ENCODE measurements at regions not wholly inside any gene's neighbourhood (a gene's known extent, or its start where the extent isn't known, plus 50 kb on each side); places are given as distances from the start of the nearest gene placed in this dataset.
"Not testable (repeated sequence)": the region's sequence is repeated elsewhere in the genome, so short reads cannot be mapped to it uniquely, and the experiment has no call there.

- H4K20me1 ChIP-seq (ENCODE audit: insufficient read depth): no peaks in the 10 kb centered on the region
- ATAC-seq (no peak), DNase-seq (ENCODE audit: low read depth, low spot score) (no peak)
- H3K4me1 ChIP-seq (ENCODE audit: control insufficient read depth in 1 of 2, insufficient read depth in 2 of 2, low read length in 2 of 2): no peaks in the 10 kb centered on the region
- no peak overlapping the region for H3K4me2 ChIP-seq (ENCODE audit: low read length)
- TF ChIP-seq TCF7L2 (IDR thresholded peaks at IDR 0.05; ENCODE audit: borderline replicate concordance, extremely low read depth, insufficient read depth, insufficient read length) (no peak), CBX3 (IDR thresholded peaks at IDR 0.05; ENCODE audit: low read depth) (no peak), POLR2A (IDR thresholded peaks at IDR 0.05; ENCODE audit: borderline replicate concordance, extremely low read depth, insufficient read depth, insufficient read length) (no peak), ZFX (IDR thresholded peaks at IDR 0.05) (no peak), ELF1 (IDR thresholded peaks at IDR 0.05; ENCODE audit: borderline replicate concordance, low read depth) (no peak), ZNF274 (IDR thresholded peaks at IDR 0.05; ENCODE audit: low read depth, low read length) (no peak), ATF3 (IDR thresholded peaks at IDR 0.05) (no peak), JUND (IDR thresholded peaks at IDR 0.05) (no peak), CEBPB (IDR thresholded peaks at IDR 0.05; ENCODE audit: low read depth) (no peak), YY1 (IDR thresholded peaks at IDR 0.05; ENCODE audit: extremely low read depth, insufficient replicate concordance, low read depth, low read length) (no peak), SP1 (IDR thresholded peaks at IDR 0.05; ENCODE audit: low read depth) (no peak), SIN3A (IDR thresholded peaks at IDR 0.05; ENCODE audit: low read depth) (no peak), RAD21 (IDR thresholded peaks at IDR 0.05; ENCODE audit: low read depth) (no peak), EZH2 (IDR thresholded peaks at IDR 0.05) (no peak)
- no peak overlapping the region for H3K9ac ChIP-seq (ENCODE audit: low read length)
- no peaks in the 10 kb centered on the region for H3K79me2 ChIP-seq (ENCODE audit: insufficient read depth, low read length)
- no peaks in the 10 kb centered on the region for H3K9me2 ChIP-seq (ENCODE audit: insufficient read depth)
- ChIA-PET RAD21 (ENCODE audit: low non-redundant PET in 1 of 2, low total read pairs in 2 of 2, uncharacterized antibody in 2 of 2, unreplicated experiment in 2 of 2) (no interaction called here), POLR2A (no interaction called here), CTCF (no interaction called here)
- BruUV-seq (replicated peaks): no TSS peak
- no peak overlapping the region for H2AFZ ChIP-seq (ENCODE audit: low read depth, low read length, poor library complexity, severe bottlenecking)
- H3K9me3 ChIP-seq (ENCODE audit: control insufficient read depth in 1 of 2, insufficient read depth in 1 of 2, low read depth in 1 of 2, low read length in 2 of 2): peaks cover 0 to 4% of the 10 kb centered on the region in 2 experiments; a peak in 2 of 4 replicates
- intact Hi-C loops (cut with micrococcal nuclease): no loop called here
- no peaks in the 10 kb centered on the region for H3K36me3 ChIP-seq (ENCODE audit: control insufficient read depth in 1 of 2, insufficient read depth in 2 of 2, low read length in 2 of 2)
- no peak overlapping the region for H3K27ac ChIP-seq (ENCODE audit: low read depth, low read length)
- H3K4me3 ChIP-seq (replicated peaks in 1 of 2; ENCODE audit: low read depth in 1 of 2, low read length in 2 of 2): no peak overlapping the region
- H3K27me3 ChIP-seq (ENCODE audit: insufficient read depth, low read length): no peaks in the 10 kb centered on the region
Measured at GRCh38 chr15:47095833-47096232, 621.5 kb upstream of the SEMA6D start.

- H3K9me3 ChIP-seq (ENCODE audit: control insufficient read depth in 1 of 2, insufficient read depth in 1 of 2, low read depth in 1 of 2, low read length in 2 of 2); H2AFZ ChIP-seq (ENCODE audit: low read depth, low read length, poor library complexity, severe bottlenecking); ATAC-seq: not testable (repeated sequence)
Measured at GRCh38 chr15:47098526-47098925, 618.8 kb upstream of the SEMA6D start.

DNA sequence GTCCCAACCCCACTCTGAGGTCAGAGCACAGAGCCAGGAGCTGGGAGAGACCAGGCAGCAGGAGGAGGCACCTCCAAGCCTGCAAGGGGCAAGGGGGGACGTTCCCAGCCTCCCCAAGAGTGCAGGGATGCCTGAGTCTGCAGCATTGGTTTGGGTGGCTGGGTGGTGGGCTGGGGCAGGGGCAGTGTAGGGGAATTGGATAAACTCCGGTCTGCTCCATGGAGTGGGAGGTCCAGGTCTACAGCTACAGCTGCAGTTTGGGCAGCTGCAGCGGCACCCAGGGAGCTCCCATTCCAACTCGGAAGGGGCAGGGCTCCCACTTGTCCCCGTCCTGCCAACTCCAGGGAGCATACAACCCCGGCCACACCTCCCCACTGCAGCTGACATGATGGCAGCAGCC lies 617.5 kb upstream of the SEMA6D start:
- H3K4me2 ChIP-seq (ENCODE audit: low read length); H3K9ac ChIP-seq (ENCODE audit: low read length); ATAC-seq; H4K20me1 ChIP-seq (ENCODE audit: insufficient read depth); CTCF ChIA-PET; H3K9me3 ChIP-seq (ENCODE audit: control insufficient read depth in 1 of 2, insufficient read depth in 1 of 2, low read depth in 1 of 2, low read length in 2 of 2); H3K36me3 ChIP-seq (ENCODE audit: control insufficient read depth in 1 of 2, insufficient read depth in 2 of 2, low read length in 2 of 2); H3K4me1 ChIP-seq (ENCODE audit: control insufficient read depth in 1 of 2, insufficient read depth in 2 of 2, low read length in 2 of 2); POLR2A ChIA-PET; H3K27ac ChIP-seq (ENCODE audit: low read depth, low read length); H3K4me3 ChIP-seq (replicated peaks in 1 of 2; ENCODE audit: low read depth in 1 of 2, low read length in 2 of 2); H3K9me2 ChIP-seq (ENCODE audit: insufficient read depth); RAD21 ChIA-PET (ENCODE audit: low non-redundant PET in 1 of 2, low total read pairs in 2 of 2, uncharacterized antibody in 2 of 2, unreplicated experiment in 2 of 2); H3K27me3 ChIP-seq (ENCODE audit: insufficient read depth, low read length); H2AFZ ChIP-seq (ENCODE audit: low read depth, low read length, poor library complexity, severe bottlenecking); BruUV-seq (replicated peaks); H3K79me2 ChIP-seq (ENCODE audit: insufficient read depth, low read length); intact Hi-C loops (cut with micrococcal nuclease); DNase-seq (ENCODE audit: low read depth, low spot score): not testable (repeated sequence)

More at GRCh38 chr15:47098526-47098925, 618.8 kb upstream of the SEMA6D start:
- H3K9ac ChIP-seq (ENCODE audit: low read length); DNase-seq (ENCODE audit: low read depth, low spot score); BruUV-seq (replicated peaks); H3K4me1 ChIP-seq (ENCODE audit: control insufficient read depth in 1 of 2, insufficient read depth in 2 of 2, low read length in 2 of 2); intact Hi-C loops (cut with micrococcal nuclease); H3K9me2 ChIP-seq (ENCODE audit: insufficient read depth); H3K36me3 ChIP-seq (ENCODE audit: control insufficient read depth in 1 of 2, insufficient read depth in 2 of 2, low read length in 2 of 2); POLR2A ChIA-PET; H3K79me2 ChIP-seq (ENCODE audit: insufficient read depth, low read length); CTCF ChIA-PET; H3K4me2 ChIP-seq (ENCODE audit: low read length); H4K20me1 ChIP-seq (ENCODE audit: insufficient read depth); H3K27ac ChIP-seq (ENCODE audit: low read depth, low read length); RAD21 ChIA-PET (ENCODE audit: low non-redundant PET in 1 of 2, low total read pairs in 2 of 2, uncharacterized antibody in 2 of 2, unreplicated experiment in 2 of 2); H3K27me3 ChIP-seq (ENCODE audit: insufficient read depth, low read length); H3K4me3 ChIP-seq (replicated peaks in 1 of 2; ENCODE audit: low read depth in 1 of 2, low read length in 2 of 2): not testable (repeated sequence)

All from HCT116 (cell line).